Fibroblast of skin of left quadriceps (primary cell): ENCODE measurements at regions not wholly inside any gene's neighbourhood (a gene's known extent, or its start where the extent isn't known, plus 50 kb on each side); places are given as distances from the start of the nearest gene placed in this dataset.
"Not testable (repeated sequence)": the region's sequence is repeated elsewhere in the genome, so short reads cannot be mapped to it uniquely, and the experiment has no call there.

Experiments used
- DNase-seq, 2 experiments: peaks; one replicate each; pipeline ENCODE4 v3.0.0-alpha.2; 2013; ENCODE audit warnings: low read depth in 2 of 2

GRCh38 chr20:5390720-5391119, 74.0 kb upstream of the PROKR2 start:
- DNase-seq = no peak

DNA sequence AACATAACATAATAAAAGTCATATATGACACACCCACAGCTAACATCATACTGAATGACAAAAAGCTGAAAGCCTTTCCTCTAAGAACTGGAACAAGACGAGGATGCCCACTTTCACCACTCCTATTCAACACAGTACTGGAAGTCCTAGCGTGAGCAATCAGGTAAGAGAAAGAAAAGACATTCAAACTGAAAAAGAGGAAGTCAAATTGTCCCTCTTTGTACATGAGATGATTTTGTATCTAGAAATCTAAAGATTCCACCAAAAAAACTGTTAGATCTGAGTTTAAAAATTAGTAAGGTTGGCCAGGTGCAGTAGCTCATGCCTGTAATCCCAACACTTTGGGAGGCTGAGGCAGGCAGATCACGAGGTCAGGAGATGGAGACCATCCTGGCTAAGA, 70.1 kb upstream of the PROKR2 start:
- DNase-seq = not testable (repeated sequence)

GRCh38 chr20:5381527-5381926, 64.8 kb upstream of the PROKR2 start:
- not testable (repeated sequence) for DNase-seq

GRCh38 chr20:5377484-5377883, 60.7 kb upstream of the PROKR2 start:
- no peak for DNase-seq

DNA sequence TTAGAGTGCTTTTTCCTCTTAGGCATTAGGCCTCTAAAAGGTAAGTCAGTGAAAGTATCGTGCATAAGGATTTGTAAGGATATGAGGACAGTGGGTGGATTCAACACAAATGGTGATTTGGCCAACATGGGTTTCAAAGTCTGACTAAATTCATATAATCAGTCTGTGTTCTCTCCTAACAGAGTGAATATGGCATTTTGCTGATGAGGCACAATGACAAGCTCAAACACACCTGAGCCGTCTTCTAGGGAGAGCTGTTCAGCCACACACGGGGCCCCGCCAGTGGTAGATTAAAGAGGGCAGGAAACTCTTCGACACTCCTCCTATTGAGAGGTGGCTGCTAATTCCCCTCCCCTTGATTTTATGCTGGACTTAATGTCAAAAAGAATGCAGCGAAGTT, 59.5 kb upstream of the PROKR2 start:
- no peak for DNase-seq

DNA sequence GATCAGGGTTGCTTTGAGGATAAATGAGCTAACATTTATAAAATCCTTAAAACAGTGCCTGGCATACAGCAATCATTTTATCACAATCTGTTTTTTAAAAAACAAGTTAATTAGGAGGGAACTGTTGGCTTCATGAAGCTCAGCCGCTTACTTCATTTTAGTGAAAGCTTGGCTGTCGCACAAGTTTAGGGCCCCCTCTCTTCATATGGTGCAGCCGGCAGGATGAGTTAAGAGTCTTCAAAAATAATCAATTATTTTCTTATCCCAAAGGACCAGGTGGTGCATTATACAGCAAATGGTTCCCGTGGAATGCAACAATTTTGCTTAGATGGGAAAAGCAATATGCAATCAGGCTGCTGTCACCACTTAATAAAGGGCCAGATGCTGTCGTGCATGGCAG, 57.4 kb upstream of the PROKR2 start:
- no peak for DNase-seq

- no peak for DNase-seq
Measured at GRCh38 chr20:5372371-5372770, 55.6 kb upstream of the PROKR2 start.

- DNase-seq = no peak
Measured at GRCh38 chr20:5369629-5370028, 52.9 kb upstream of the PROKR2 start.
